HPDE6-E6E7 (cell line): ENCODE measurements at regions not wholly inside any gene's neighbourhood (a gene's known extent, or its start where the extent isn't known, plus 50 kb on each side); places are given as distances from the start of the nearest gene placed in this dataset.
"Not testable (repeated sequence)": the region's sequence is repeated elsewhere in the genome, so short reads cannot be mapped to it uniquely, and the experiment has no call there.

Source experiments
- DNase-seq: peaks from one replicate; pipeline ENCODE4 v3.0.0; 2011; ENCODE audit warnings: missing footprints; ENCODE audit errors: extremely low spot score

DNA sequence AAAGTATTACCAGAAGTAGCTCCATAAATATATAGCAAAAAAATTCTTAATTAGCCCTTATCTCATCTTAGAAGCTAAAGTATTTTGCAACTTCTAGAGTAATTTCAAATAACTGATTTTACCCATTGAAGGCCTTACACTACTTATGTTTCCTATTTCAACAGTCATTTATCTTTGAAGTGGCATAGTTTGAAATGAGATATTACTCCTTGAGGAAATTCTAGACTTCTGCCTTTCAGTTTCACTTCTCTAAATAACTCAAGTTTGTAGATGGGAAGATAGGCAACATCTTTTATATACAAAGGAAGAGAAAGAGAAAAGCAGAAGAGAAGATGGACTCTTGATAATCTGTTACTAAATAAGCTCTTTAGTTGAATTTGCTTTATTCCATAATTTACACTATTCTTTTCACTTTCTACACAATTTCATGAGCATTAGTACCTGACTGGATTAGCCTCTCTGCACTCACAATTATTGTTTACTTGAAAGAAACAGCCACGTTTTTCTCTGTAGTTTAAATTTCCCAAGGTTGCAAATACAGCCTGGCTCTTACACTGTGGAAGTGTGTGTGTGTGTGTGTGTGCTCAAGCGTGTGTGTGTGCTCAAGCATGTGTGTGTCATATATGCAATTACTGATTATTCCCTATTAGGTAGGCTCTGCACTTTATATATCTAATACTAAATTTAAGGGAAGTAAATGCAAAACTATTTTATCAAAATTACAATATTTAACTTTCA lies 60.6 kb upstream of the EMB start:
- DNase-seq, result no peak

DNA sequence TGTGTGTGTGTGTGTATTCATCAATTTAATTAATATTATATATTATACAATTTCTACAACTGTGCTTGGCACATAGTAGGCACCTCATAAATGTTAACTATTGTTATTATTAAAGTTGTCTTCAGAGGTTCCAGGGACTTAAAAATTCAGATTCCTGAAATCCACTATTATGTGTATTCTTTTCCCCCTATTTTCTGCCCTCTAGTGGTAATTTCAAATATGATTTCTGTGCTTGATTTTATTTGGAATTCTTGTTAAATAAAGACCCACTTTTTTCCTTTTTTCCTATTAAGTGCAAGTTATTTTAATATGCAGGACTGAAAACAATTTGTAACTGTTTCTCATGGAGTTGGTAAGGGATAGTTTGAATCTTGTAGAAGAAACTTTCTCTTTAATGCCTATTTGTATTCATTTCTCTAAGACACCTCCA lies 72.0 kb upstream of the EMB start:
- not testable (repeated sequence) for DNase-seq

DNA sequence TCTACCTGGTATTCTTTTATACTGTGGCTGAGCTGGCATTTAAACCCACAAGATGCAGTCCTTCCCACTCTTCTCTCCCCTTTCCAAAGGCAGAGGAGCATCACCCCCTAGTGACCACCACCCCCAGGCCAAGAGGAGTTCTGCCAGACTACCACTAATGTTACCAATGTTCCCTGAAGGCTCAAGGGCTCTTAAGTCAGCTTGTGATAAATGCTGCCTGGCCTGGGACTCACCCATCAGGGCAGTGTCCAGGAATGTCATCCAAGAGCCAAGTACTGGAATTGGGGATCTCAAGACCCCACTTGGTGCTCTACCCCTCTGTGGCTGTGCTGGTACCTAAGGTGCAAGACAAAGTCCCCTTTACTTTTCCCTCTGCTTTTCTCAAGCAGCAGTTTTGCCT lies 80.0 kb upstream of the EMB start:
- not testable (repeated sequence) for DNase-seq

DNA sequence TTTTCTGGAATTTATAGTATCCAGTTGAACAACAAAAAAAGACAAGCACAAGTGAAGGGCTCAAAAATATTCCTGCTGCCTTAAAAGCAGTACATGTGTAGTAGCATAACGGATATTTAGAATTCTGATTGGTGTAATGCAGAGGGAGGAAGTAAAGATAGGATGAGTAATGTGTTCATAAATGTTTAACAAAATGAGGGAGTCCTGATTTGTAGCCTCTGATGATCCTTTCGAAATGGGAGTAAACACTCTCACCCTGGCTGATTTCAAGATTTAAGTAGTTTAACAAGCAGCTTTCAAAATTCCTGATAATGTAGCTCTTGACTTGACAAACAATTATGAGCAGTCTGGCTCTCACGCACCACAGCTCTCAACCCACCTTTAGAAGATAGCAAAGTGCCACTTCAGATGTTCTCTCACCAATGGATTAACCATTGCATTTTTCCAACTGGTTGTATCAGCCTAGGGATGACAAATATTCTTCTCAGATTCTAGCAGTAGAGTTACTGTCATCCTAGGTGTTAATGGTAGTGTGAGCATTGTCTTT lies 86.5 kb upstream of the EMB start:
- DNase-seq, result not testable (repeated sequence)

DNA sequence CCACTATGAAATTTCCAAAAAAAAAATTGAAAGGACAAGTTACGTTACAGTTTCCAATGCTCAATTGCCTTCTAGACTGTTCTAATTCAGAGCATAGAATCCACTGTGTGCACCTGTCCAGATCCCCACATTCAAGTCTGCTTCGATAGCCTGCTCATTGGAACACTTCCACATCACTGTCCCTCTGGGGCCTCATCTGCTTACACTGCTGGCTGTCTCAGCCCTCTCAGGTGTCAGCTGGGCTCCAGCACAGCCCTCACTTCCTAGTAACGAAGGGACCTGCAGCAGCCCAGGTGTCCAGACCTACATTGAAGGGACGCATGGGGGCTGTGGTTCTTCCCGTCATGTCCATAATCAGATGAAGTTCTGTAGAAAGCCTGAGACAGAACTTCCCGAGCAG lies 94.3 kb upstream of the EMB start:
- no peak for DNase-seq

DNA sequence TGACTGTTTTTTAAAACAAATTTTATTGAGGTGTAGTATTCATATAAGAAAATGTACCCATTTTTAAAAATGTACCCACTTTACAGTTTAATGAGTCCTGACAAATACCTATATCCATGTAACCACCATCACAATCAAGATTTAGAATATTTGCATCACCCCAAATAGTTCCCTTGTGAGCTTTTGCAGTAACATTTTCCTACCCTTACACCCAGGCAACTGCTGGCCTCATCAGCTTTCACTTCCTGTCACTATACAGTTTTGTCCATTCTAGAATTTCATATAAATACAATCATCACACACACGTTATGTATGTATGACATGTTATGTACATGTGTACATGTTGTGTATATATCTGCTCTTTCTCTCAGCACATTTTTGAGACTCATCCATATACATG lies 96.4 kb upstream of the EMB start:
- DNase-seq, result not testable (repeated sequence)

DNA sequence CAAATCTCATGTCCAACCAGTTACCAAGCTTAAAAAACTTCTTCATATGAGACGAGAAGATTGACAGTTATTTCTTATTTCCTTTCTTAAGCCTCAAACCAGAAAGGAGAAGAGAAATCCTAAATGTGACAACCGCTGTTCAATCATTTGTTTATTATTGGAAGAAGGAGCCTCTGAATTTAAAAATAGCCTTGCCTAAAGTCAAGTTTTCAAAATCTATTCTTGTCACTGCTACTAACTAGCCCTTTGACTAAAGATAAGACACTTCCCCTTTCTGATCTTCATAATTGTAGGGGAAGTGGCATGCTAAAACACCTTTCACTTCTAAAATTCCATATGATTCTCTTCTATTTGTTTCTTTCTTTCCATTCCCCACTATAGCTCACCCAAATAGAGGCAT lies 106.2 kb upstream of the EMB start:
- DNase-seq, result no peak

DNA sequence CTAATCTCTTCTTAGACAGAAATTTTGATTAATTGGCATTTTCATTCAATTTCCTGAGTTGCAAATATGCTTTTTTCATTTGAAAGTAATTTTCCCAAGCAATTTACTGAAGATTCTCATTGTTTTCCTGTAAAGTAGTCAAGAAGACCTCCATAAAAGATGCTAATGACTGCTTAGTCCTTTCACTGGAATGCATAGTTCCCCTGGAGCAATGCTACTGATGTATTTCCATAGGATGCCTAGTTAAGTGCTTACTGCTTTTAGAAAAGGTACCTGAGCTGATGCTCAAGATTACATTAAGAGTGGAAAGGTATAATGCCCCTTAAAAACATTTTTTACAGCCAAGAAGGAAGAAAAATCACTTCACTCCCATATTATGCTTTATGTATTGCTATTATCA lies 109.2 kb upstream of the EMB start:
- no peak for DNase-seq

DNA sequence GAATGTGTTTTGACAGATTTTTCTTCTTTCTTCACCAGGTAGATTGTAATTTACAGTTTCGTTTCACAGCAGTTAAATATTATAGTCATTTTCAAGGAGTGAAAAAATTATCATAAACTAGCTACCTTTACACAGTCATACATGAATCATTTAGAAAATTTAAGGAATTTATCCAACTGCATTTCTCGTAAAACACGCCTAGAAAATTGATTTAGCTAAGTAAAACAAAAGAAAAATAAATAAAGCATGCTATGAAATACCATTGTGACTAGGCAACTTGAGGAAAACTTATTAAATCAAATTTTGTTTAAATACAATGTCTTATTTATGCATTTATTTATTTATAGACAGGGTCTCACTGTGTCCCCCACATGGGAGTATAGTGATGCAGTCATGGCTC lies 109.9 kb upstream of the EMB start:
- DNase-seq, result no peak

DNA sequence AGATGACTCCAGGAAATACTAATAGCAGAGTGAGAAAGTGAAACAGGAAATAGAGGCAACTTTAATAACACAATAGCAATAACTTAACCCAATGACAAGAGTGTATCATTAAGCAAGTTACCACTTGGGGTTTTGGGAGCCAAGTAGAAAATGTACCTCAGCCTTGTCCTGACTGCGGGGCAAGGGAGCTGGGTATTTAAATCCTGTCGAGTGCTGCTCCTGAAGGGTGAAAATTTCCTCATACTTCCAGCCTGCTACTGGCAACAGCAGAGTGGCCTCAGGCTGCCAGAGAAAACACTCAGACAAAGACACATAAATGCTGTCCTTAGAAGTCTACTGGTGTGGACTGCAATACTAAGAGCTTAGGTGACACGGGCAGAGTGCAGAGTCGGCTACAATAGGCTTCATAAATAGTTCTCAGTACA lies 112.5 kb upstream of the EMB start:
- DNase-seq, result no peak

DNA sequence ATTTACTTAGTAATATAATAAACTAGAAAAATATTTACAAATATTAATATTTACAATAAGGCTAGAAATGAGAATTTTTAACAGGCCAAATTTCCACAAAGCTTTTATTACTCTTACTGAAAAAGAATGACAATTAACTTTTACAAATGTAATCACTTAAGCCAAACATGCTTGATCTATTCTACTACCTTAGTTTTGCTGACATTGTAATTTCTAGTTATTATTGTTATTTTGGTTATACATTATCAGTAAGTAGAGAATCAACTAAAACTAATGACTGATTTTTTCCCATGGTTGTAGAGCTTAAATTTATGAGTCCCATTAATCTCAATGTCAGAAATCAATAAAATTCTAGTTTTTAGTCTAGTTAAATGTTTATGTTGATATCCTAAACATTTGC lies 107.8 kb upstream of the PARP8 start:
- DNase-seq, result not testable (repeated sequence)

DNA sequence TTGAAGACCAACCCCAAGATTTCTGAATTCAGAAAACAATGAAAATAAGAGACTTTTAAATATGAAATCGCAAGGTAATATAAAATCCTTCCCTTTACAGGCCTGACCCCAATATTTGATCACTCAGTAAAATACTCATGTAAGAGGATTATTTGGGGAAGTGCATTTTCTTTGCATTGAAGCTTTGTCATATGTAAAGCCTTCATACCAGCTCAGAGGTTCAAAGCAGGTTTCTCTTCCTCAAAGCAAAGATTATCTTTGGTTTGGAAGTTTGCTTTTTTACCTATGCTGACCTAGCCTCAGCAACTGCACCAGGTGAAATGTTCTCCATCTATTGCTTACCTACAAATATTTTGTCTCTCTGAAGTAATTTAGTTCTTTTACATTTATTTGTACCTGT lies 106.5 kb upstream of the PARP8 start:
- no peak for DNase-seq

DNA sequence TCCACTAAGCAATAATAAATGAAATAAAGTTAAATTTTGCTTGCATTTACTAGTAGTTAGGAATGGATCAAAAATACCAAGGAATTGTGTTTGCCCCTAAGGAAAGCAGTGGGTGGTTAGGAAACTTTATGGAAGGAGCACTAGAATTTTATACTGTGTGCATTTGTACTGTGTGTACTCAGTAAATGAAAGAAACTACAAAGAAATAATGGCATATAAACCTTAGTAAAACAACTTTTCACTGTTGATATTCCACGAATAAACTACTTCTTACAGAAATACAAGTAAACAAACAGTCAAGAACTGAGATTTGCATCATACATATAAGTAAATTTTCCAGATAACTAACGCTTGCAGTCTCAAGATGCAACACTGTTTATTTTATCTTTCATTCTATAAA lies 103.7 kb upstream of the PARP8 start:
- no peak for DNase-seq

DNA sequence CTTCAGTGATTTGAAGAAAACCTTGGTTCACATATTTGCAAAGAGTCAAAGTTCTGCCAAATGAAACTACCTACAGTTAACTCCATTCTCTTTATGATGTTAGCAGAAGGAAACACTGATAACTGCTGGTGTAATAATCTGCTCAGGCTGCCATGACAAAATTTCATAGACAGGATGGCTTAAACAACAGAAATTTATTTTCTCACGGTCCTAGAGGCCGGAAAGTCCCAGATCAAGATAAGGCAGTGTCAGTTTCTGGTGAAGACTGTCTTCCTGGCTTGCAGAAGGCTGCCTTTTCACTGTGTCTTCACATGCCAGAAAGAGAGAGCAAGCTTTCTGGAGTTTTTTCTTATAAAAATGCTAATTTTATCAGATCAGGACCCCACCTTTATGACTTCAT lies 102.4 kb upstream of the PARP8 start:
- DNase-seq, result no peak

DNA sequence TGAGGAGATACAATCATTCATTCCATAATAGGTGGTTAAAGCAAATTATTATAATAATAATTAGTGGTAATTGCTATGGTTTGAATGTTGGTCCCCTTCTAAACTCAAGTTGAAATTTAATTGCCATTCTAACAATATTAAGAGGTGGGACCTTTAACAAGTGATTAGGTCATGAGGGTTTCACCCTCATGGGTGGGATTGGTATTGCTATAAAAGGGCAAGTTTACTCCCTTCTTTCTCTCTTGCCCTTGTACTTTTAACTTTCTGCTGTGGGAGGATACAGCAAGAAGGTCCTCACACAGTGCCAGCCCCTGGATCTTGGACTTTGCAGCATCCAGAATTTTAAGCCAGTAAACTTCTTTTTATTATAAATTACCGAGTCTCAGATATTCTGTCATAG lies 101.9 kb upstream of the PARP8 start:
- no peak for DNase-seq

DNA sequence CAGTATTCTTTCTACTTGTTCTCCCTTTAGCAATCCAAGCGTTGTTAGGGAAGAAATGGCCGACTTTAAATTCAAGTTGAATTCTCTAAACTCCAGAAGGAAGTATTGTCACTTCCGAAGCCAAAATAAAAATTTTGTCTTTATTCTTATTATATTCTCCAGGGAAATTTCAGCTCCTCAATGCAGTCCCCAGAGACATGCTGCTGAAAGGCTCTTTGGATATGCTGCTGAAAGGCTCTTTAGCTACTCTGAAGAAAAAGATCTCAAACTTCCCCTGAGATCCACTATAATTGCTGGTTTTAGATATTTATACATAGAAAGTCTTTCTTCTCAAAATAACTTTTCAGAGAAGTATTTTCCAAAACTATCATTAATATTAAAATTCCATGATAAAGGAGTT lies 92.3 kb upstream of the PARP8 start:
- no peak for DNase-seq

DNA sequence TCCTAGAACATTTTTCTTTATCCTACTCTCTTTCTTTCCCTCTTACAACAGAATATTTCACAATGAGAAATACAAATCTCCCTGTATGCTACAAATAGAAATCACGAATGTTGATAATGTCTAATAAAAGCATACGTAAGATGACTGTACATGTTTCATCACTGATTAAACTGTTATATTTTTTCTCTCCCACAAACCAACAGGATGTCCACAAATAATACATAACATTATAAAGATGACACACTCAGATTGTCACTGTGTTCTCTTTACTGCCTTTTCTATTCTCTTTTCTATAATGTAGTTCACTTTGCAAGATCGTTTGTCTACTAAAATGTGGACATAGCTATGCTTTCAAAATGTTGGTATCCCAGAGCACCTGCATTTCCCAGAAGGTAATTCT lies 90.7 kb upstream of the PARP8 start:
- DNase-seq, result no peak

DNA sequence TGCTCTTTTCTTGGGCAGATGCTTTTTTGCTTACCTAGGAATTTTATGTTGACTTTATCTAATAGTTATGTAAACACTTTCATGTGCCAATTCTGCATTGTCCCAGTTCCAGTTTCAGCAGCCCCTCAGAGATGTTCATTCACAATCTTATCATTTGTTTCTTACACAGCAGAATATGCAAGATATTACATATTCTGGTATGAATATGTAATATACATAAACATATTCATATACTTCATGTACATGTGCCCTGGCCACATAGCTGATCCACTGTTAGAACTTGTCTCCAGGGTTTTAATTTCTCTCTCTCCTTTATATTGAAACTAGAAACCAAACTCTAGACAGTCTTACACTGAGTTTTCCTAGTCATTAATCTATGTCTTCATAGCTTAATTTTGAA lies 90.2 kb upstream of the PARP8 start:
- no peak for DNase-seq

DNA sequence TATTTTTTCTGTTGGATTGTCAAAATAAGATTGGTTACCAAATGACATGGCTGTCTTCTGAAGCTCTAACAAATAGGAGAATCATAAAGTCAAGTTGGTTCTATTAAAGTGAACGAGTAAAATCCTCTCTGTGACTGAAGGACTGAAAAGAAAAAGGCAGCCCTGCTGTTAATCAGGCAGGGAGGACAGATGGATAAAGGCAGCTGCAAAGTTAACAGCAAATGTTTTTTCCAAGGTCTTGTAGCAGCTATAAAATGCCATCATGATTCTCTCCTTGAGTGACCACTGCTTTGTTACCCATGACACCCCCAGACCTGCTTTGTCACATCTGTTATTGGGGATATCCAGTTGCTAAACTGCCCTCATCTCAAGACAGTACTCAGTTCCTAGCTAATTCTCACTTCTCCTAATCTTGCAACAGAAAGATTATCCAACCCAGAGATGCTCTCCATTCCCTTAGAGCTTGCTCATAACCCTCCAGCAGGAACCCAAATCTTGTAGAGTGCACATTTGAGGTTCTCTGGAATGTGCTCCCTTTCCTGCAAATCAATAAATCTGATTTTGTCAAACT lies 89.7 kb upstream of the PARP8 start:
- DNase-seq, result no peak

DNA sequence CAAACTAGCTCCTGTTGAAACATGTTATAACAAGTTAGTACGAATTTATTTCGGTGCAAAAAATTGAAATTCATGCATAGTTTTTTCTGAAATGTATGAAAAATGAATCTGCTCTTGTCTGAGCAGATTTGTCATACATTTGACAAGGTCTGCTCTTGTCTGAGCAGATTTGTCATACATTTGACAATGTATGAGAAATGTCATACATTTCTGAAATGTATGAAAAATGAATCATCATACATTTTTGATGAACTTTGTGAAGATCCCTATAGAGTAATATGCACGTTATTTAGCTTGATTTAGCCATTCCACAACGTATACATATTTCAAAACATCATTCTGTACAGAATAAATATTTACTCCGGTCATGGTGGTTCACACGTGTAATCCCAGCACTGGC lies 85.9 kb upstream of the PARP8 start:
- no peak for DNase-seq

DNA sequence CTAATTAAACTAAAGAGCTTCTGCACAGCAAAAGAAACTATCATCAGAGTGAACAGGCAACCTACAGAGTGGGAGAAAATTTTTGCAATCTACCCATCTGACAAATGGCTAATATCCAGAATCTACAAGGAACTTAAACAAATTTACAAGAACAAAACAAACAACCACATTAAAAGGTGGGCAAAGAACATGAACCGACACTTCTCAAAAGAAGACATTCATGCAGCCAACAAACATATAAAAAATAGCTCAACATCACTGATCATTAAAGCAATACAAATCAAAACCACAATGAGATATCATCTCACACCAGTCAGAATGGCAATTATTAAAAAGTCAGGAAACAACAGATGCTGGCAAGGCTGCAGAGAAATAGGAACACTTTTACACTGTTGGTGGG lies 84.6 kb upstream of the PARP8 start:
- not testable (repeated sequence) for DNase-seq

DNA sequence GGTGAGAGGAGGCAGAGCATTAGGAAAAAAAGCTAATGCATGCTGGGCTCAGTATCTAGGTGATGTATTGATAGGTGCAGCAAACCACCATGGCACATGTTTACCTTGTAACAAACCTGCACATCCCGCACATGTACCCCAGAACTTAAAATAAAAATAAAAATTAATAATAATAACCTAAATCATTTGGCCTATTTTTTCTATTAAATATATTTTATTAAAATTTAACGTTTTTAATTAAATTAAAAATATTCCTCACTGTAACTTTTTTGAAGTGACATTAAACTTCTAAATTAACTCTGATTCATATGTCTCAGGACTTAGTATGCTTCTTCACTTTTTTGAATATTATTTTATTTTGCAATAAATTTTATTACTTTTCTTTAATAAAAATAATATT lies 83.7 kb upstream of the PARP8 start:
- no peak for DNase-seq

DNA sequence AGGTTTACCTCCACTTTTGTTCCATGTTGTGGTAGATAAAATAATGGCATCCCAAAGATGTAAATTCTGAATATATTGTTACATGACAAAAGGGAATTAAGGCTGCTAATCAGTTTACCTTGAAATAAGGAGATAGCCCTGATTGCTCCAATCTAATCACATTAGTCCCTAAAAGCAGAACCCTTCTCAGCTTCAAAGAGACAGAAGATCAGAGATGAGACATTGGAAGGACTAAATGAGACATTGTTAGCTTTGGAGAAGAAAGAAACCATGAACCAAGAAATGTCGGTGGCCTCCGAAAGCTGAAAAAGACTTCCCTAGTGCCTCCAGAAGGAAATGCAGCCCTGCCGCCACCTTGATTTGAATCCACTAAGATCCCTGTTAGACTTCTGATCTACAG lies 82.8 kb upstream of the PARP8 start:
- no peak for DNase-seq

DNA sequence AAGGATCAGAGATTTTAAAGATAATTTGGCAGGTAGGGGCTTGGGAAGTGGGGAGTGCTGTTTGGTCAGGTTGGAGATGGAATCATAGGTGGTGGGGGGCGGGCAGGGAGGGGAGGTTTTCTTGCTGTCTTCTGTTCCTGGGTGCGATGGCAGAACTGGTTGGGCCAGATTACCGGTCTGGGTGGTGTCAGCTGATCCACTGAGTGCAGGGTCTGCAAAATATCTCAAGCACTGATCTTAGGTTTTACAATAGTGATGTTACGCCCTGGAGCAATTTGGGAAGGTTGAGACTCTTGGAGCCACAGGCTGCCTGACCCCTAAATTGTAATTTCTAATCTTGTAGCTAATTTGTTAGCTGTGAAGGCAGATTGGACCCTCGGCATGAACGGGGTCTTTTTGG lies 78.0 kb upstream of the PARP8 start:
- DNase-seq, result not testable (repeated sequence)
